Endothelial cell of umbilical vein (primary cell): ENCODE measurements at regions not wholly inside any gene's neighbourhood (a gene's known extent, or its start where the extent isn't known, plus 50 kb on each side); places are given as distances from the start of the nearest gene placed in this dataset.

Source experiments
- CTCF ChIP-seq, 2 donors: IDR thresholded peaks; 1 replicate in 1 of 2; 2 replicates in 1 of 2; pipeline ENCODE4 v1.5.1; 2011; ENCODE audit warnings: low read length in 2 of 2, mild to moderate bottlenecking in 2 of 2, moderate library complexity in 2 of 2, control low read depth in 1 of 2, inconsistent platforms in 1 of 2, low read depth in 1 of 2; ENCODE audit not compliant: insufficient read depth in 1 of 2; ENCODE audit errors: extremely low read depth in 1 of 2
- EZH2 ChIP-seq: IDR thresholded peaks from 2 replicates; pipeline ENCODE4 v1.6.1; 2012; ENCODE audit warnings: borderline replicate concordance, low read depth, mild to moderate bottlenecking, moderate library complexity, low read length, inconsistent platforms; ENCODE audit not compliant: severe bottlenecking
- FOS ChIP-seq: IDR thresholded peaks from 2 replicates; pipeline ENCODE4 v1.6.1; 2011; ENCODE audit warnings: mild to moderate bottlenecking, low read length, moderate library complexity, borderline replicate concordance; ENCODE audit not compliant: insufficient read depth
- MAX ChIP-seq: IDR thresholded peaks from 2 replicates; pipeline ENCODE4 v1.6.1; 2011; ENCODE audit not compliant: insufficient read depth, insufficient read length
- MYC ChIP-seq: IDR thresholded peaks from one replicate; pipeline ENCODE4 v1.6.1; 2011; ENCODE audit warnings: mild to moderate bottlenecking, low read depth, low read length
- POLR2A ChIP-seq: IDR thresholded peaks from 2 replicates; pipeline ENCODE4 v1.6.1; 2012; ENCODE audit warnings: low read depth, mild to moderate bottlenecking, control low read depth, low read length
- POLR2AphosphoS5 ChIP-seq: IDR thresholded peaks from 2 replicates; pipeline ENCODE4 v1.6.1; 2012; ENCODE audit warnings: low read depth, mild to moderate bottlenecking, control low read depth, low read length, moderate library complexity; ENCODE audit not compliant: insufficient read depth

- no peak for TF ChIP-seq EZH2
- TF ChIP-seq MAX, result no peak
- TF ChIP-seq CTCF (IDR thresholded peaks at IDR 0.05; ENCODE audit: extremely low read depth in 1 of 2, insufficient read depth in 1 of 2, low read depth in 1 of 2, low read length in 2 of 2), result no peak
- no peak for TF ChIP-seq POLR2A
- no peak for TF ChIP-seq POLR2AphosphoS5
- no peak for TF ChIP-seq FOS
- TF ChIP-seq MYC, result no peak
Measured at GRCh38 chr2:160836755-160837154, 323.5 kb upstream of the TANK start.
